Activated CD4-positive, alpha-beta T cell treated with anti-CD3 and anti-CD28 coated beads, Interleukin-2, amount 10 ng/mL, durations not matched to agents 24 days and 14 days (primary cell): ENCODE measurements at regions not wholly inside any gene's neighbourhood (a gene's known extent, or its start where the extent isn't known, plus 50 kb on each side); places are given as distances from the start of the nearest gene placed in this dataset.
"Not testable (repeated sequence)": the region's sequence is repeated elsewhere in the genome, so short reads cannot be mapped to it uniquely, and the experiment has no call there.

Experiments
- DNase-seq: peaks from one replicate; pipeline ENCODE4 v3.0.0; 2022
- H3K27ac Mint-ChIP-seq: one replicate; pipeline ENCODE4 v1.8.0; 2022; ENCODE audit warnings: mild to moderate bottlenecking, mixed read lengths
- H3K27me3 Mint-ChIP-seq: one replicate; pipeline ENCODE4 v1.8.0; 2022; ENCODE audit warnings: mixed read lengths
- H3K36me3 Mint-ChIP-seq: one replicate; pipeline ENCODE4 v1.8.0; 2022; ENCODE audit warnings: low read depth, mild to moderate bottlenecking, mixed read lengths
- H3K4me1 Mint-ChIP-seq: one replicate; pipeline ENCODE4 v1.8.0; 2021; ENCODE audit warnings: mixed read lengths
- H3K4me3 Mint-ChIP-seq: one replicate; pipeline ENCODE4 v1.8.0; 2022; ENCODE audit warnings: mild to moderate bottlenecking, moderate library complexity, mixed read lengths
- H3K9me3 Mint-ChIP-seq: one replicate; pipeline ENCODE4 v1.8.0; 2021; ENCODE audit warnings: mixed read lengths
- intact Hi-C: fragments of 100-400 bp; cut with micrococcal nuclease; formaldehyde crosslinking; loops from one replicate; pipeline ENCODE4 v1.15.1; 2023

- Mint-ChIP-seq H3K9me3 (no peaks in the 10 kb centered on the region), H3K4me3 (no peak overlapping the region), H3K4me1 (no peaks in the 10 kb centered on the region), H3K27ac (no peak overlapping the region), H3K27me3 (no peaks in the 10 kb centered on the region), H3K36me3 (no peaks in the 10 kb centered on the region)
- intact Hi-C loops: no loop called here
- no peak for DNase-seq
These were observed 72.4 kb upstream of the BBX start for GRCh38 chr3:107450254-107450893.

DNA sequence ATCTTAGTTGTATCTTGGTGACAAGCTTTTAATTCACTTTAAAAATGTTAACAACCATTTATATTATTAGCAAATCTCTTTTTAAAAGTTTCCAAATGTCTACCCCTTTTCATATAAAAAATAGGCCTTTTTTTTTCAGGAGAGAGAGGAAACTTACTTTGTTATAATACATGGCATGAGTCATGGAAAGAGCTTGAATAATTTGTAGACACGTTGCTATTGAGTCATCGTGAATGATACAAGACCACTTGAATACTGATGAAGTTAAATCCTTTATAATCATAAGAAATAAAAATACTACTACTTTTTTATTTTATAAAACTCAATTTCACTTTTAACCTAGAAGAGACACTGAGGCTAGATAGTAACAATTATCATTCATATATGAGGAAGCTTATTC, 70.3 kb upstream of the BBX start:
- Mint-ChIP-seq H3K4me3 (no peak overlapping the region), H3K27me3 (no peaks in the 10 kb centered on the region), H3K4me1 (no peaks in the 10 kb centered on the region), H3K27ac (no peak overlapping the region), H3K9me3 (no peaks in the 10 kb centered on the region), H3K36me3 (no peaks in the 10 kb centered on the region)
- no peak for DNase-seq
- intact Hi-C loops: no loop called here

DNA sequence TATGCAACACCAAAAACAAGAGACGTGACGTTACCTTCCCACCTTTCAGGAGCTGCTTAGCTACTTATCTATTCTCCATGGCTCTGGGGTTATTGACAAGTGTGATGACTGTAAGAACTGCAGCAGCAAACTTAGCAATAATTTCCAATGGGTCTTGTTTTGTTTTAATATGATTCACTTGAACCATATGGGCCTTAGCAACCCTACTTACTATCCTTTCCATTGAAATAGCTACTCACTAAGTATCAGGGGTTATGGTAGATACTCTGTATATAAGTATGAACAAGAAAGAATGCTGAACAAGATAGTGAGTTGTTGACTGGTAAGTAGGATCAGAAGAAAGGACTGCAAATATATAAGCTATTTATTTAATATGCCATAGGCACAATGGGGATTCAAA, 69.3 kb upstream of the BBX start:
- H3K4me1 Mint-ChIP-seq: no peaks in the 10 kb centered on the region
- no peaks in the 10 kb centered on the region for H3K36me3 Mint-ChIP-seq
- DNase-seq: no peak
- no peak overlapping the region for H3K4me3 Mint-ChIP-seq
- H3K27ac Mint-ChIP-seq: no peak overlapping the region
- intact Hi-C loops: no loop called here
- no peaks in the 10 kb centered on the region for H3K27me3 Mint-ChIP-seq
- no peaks in the 10 kb centered on the region for H3K9me3 Mint-ChIP-seq

GRCh38 chr3:107455621-107456020, 67.1 kb upstream of the BBX start:
- Mint-ChIP-seq H3K36me3 (no peaks in the 10 kb centered on the region), H3K4me3 (no peak overlapping the region), H3K4me1 (no peaks in the 10 kb centered on the region), H3K9me3 (no peaks in the 10 kb centered on the region), H3K27me3 (no peaks in the 10 kb centered on the region), H3K27ac (no peak overlapping the region)
- intact Hi-C loops: no loop called here
- DNase-seq: no peak

DNA sequence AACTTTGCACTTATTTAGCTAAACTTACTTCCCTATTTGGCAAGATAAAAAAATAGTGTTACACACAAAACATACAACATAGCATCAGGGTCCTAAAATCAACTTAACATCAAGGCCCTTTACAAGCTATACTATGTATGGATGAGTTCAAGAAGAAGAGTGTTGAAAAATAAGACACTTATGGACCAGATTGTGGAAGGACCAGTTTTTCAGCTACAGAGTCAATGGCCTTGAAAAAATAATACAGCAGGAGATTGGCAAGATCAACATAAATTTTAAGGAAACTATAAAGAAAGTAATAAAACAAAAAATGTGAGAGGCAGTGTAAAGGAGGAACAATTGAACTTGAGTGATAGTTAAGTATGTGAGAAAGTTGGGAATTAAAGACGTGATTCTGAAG, 66.3 kb upstream of the BBX start:
- no peaks in the 10 kb centered on the region for H3K9me3 Mint-ChIP-seq
- no peak for DNase-seq
- intact Hi-C loops: no loop called here
- H3K36me3 Mint-ChIP-seq: no peaks in the 10 kb centered on the region
- no peaks in the 10 kb centered on the region for H3K4me1 Mint-ChIP-seq
- H3K27ac Mint-ChIP-seq: no peak overlapping the region
- H3K27me3 Mint-ChIP-seq: no peaks in the 10 kb centered on the region
- H3K4me3 Mint-ChIP-seq: no peak overlapping the region

DNA sequence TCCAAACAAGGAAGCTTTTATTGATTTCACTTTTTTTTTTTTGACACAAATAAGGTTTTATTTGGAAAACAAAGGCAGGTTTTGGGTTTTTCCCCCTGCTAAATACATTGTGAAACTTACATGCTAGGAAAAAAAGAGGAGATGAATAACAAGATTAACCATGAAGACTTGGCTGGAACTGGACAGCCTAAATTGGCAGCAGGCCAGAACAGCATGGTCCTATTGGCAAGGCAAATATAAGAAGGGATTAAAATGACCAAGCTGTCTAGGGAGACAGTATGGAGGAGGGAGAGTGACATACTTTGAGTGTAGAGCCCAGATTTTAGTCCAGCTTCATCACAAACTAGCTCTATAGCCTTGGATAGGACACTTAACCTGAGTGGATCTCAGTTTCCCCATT, 63.9 kb upstream of the BBX start:
- intact Hi-C loops: no loop called here
- H3K4me1 Mint-ChIP-seq: no peaks in the 10 kb centered on the region
- no peaks in the 10 kb centered on the region for H3K27me3 Mint-ChIP-seq
- no peaks in the 10 kb centered on the region for H3K36me3 Mint-ChIP-seq
- no peak overlapping the region for H3K27ac Mint-ChIP-seq
- H3K4me3 Mint-ChIP-seq: no peak overlapping the region
- no peaks in the 10 kb centered on the region for H3K9me3 Mint-ChIP-seq
- no peak for DNase-seq

- Mint-ChIP-seq H3K4me1 (no peaks in the 10 kb centered on the region), H3K27ac (no peak overlapping the region), H3K4me3 (no peak overlapping the region), H3K27me3 (no peaks in the 10 kb centered on the region), H3K9me3 (no peaks in the 10 kb centered on the region), H3K36me3 (no peaks in the 10 kb centered on the region)
- intact Hi-C loops: no loop called here
- no peak for DNase-seq
These were observed 61.0 kb upstream of the BBX start for GRCh38 chr3:107461721-107462120.

- H3K4me3 Mint-ChIP-seq: no peak overlapping the region
- no peak for DNase-seq
- intact Hi-C loops: no loop called here
- no peak overlapping the region for H3K27ac Mint-ChIP-seq
- H3K9me3 Mint-ChIP-seq: no peaks in the 10 kb centered on the region
- no peaks in the 10 kb centered on the region for H3K27me3 Mint-ChIP-seq
- H3K36me3 Mint-ChIP-seq: no peaks in the 10 kb centered on the region
- H3K4me1 Mint-ChIP-seq: no peaks in the 10 kb centered on the region
These were observed 58.7 kb upstream of the BBX start for GRCh38 chr3:107464037-107464436.

DNA sequence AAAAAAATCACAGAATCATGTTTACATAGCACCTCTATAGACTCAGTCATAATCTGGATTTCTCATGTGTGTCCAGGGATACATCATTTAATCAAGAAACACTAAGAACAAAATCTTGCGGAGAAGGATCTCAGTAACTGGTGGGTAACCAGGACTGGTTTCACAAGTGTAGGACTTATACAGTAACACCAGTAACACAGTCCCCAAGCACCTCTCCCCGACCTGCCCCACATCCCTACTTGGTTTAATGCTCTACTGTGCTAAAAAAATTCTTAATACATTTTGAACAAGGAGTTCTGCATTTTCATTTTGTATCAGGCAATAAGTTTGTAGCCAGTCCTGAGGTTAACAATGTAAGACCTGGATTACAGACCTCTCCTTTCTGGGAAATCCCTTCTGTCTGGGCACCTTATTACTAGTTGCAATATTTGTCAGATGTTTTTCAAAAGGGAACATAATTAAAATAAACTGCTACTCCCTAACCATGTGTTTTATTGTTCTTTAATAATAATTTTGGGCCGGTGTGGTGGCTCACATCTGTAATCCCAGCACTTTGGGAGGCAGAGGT, 57.6 kb upstream of the BBX start:
- DNase-seq: no peak
- H3K4me1 Mint-ChIP-seq: no peaks in the 10 kb centered on the region
- no peak overlapping the region for H3K27ac Mint-ChIP-seq
- no peaks in the 10 kb centered on the region for H3K27me3 Mint-ChIP-seq
- H3K9me3 Mint-ChIP-seq: no peaks in the 10 kb centered on the region
- intact Hi-C loops: no loop called here
- H3K36me3 Mint-ChIP-seq: no peaks in the 10 kb centered on the region
- no peak overlapping the region for H3K4me3 Mint-ChIP-seq

DNA sequence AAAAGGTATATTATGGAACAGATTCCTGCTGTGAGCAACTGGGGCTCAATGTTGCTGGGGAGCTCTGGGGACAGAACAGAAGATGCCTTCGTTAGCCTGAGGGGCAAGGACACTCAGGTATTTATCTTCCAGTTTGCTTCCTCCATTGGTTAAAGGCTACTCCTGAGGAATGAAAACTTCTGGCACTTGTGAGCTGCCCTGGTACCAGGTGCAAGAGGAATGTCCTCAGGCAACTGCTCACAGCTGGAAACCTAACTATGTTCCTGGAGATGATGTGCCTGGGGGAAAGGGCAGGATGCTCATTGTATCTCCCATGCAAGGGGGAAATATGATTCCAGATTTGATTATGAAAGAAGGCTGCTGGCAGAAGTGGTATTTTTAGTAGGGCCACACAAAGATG, 54.0 kb upstream of the BBX start:
- H3K27ac Mint-ChIP-seq: no peak overlapping the region
- intact Hi-C loops: no loop called here
- peaks cover 16% of the 10 kb centered on the region for H3K27me3 Mint-ChIP-seq
- no peak overlapping the region for H3K4me3 Mint-ChIP-seq
- H3K9me3 Mint-ChIP-seq: peaks cover 8% of the 10 kb centered on the region
- no peaks in the 10 kb centered on the region for H3K36me3 Mint-ChIP-seq
- no peaks in the 10 kb centered on the region for H3K4me1 Mint-ChIP-seq
- DNase-seq: no peak

GRCh38 chr3:107470496-107470895, 52.3 kb upstream of the BBX start:
- H3K4me3 Mint-ChIP-seq, intact Hi-C loops, H3K4me1 Mint-ChIP-seq, H3K36me3 Mint-ChIP-seq, DNase-seq, H3K27ac Mint-ChIP-seq: not testable (repeated sequence)
- Mint-ChIP-seq H3K9me3 (peaks cover 15% of the 10 kb centered on the region), H3K27me3 (peaks cover 16% of the 10 kb centered on the region)
